IPS-15b (cell line): ENCODE measurements at regions not wholly inside any gene's neighbourhood (a gene's known extent, or its start where the extent isn't known, plus 50 kb on each side); places are given as distances from the start of the nearest gene placed in this dataset.

Experiments used
- H3K27me3 ChIP-seq: one replicate; pipeline ENCODE4 v1.6.1; 2013; ENCODE audit warnings: low read length; ENCODE audit not compliant: control insufficient read depth, insufficient read depth
- H3K36me3 ChIP-seq: one replicate; pipeline ENCODE4 v1.6.1; 2013; ENCODE audit warnings: low read length; ENCODE audit not compliant: control insufficient read depth, insufficient read depth
- H3K4me1 ChIP-seq: one replicate; pipeline ENCODE4 v1.6.1; 2013; ENCODE audit warnings: mild to moderate bottlenecking, low read length; ENCODE audit not compliant: control insufficient read depth, insufficient read depth
- H3K4me3 ChIP-seq: one replicate; pipeline ENCODE4 v1.5.1; 2013; ENCODE audit warnings: low read depth, low read length
- H3K9ac ChIP-seq: one replicate; pipeline ENCODE4 v1.6.1; 2013; ENCODE audit warnings: low read depth, mild to moderate bottlenecking, low read length
- H3K9me3 ChIP-seq: one replicate; pipeline ENCODE4 v1.6.1; 2013; ENCODE audit warnings: mild to moderate bottlenecking, low read length; ENCODE audit not compliant: control insufficient read depth, insufficient read depth

DNA sequence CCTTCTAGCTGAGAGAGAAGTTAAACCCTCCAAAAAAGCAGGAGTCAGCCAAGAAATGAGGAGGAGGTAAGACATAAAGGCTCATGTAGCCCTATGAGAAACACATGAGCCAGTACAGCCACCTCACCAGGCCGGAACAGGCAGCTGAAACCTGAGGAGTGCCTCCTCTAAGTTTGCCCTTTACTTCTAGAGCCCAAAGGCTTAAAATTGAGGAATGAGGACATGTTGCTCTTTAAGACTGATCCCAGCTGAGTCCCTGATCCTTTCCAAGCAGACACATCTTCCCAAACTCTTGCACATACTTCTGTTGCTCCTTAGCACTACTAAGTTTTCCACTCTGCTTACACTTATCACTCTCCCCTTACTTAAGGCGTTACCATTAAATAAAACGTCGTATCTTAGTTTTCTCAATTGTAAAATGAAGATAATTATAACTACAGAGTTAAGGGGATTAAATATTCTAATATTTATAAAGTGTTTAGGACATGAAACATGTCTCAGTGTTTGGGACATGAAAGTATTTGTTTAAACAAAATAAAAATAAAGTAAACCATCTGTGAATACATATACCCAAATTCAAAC, 124.0 kb downstream of the OGFRL1 start:
- Histone ChIP-seq H3K4me3 (no peak overlapping the region), H3K9ac (no peak overlapping the region), H3K27me3 (no peaks in the 10 kb centered on the region), H3K4me1 (peaks cover 2% of the 10 kb centered on the region), H3K36me3 (no peaks in the 10 kb centered on the region), H3K9me3 (no peaks in the 10 kb centered on the region)

DNA sequence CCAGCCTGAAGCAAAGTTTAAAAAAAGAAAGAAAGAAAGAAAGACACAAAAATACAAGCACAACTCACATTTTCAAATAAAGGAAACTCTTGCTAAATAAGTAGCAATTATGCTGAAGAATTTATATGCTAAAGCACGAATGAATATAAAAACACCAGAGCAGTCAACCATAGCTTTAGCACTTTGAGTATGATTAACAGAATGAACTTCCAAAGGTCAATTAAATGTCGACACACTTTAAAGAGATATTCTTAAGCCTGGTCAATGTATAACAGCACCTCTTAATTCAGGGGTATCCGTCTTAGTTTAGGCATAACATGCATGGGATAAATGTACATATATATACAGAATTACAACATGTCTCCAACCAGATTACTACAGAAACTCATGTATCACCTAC, 125.9 kb downstream of the OGFRL1 start:
- H3K36me3 ChIP-seq, result no peaks in the 10 kb centered on the region
- no peaks in the 10 kb centered on the region for H3K4me1 ChIP-seq
- peaks cover 9% of the 10 kb centered on the region for H3K27me3 ChIP-seq
- no peak overlapping the region for H3K9ac ChIP-seq
- no peaks in the 10 kb centered on the region for H3K9me3 ChIP-seq
- no peak overlapping the region for H3K4me3 ChIP-seq

DNA sequence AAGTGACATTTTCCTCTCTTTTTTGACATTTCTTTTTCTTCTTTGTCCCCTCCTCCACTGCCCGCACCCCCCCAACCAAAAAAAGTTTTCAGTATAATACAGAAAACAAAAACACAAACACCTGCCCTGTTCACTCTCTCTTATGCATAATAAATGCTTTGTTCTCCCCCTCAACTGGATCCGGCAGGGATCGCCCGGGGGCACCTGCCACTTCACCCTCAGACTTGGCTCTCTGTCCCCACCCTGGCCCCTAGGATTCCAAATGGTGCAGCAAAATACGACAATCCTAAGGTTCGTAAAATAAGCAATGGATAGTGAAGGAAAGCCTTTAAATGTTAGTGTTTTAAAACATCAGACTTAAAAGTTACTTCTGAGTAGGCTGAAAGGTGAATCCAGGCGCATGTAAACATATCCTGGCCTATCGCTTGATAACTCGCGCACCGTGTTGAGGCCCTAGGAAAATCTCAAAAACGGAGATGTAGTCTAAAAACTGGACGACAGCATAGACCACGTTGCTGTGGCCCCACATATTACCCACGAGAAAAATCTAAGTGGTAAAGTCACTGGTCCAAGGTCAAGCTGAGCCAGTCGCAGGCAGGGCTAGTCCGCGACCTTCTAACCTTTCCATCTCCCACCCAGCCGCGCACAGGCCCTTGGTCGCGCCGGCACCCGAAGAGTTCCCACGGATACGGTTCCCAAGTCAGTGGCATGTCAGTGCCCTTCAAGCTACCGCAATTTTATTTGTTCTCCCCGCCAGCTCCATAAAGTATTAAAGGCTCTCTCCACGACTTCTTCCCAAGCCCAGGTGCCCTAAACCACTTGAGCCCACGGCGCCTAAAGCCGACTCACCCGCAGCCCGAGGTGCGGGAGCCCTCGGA, 130.8 kb downstream of the OGFRL1 start:
- H3K9ac ChIP-seq, result peak overlapping the region; percentile 17
- H3K27me3 ChIP-seq, result peaks cover 12% of the 10 kb centered on the region
- no peaks in the 10 kb centered on the region for H3K4me1 ChIP-seq
- no peaks in the 10 kb centered on the region for H3K36me3 ChIP-seq
- H3K9me3 ChIP-seq, result no peaks in the 10 kb centered on the region
- peak overlapping the region; percentile 67 for H3K4me3 ChIP-seq

DNA sequence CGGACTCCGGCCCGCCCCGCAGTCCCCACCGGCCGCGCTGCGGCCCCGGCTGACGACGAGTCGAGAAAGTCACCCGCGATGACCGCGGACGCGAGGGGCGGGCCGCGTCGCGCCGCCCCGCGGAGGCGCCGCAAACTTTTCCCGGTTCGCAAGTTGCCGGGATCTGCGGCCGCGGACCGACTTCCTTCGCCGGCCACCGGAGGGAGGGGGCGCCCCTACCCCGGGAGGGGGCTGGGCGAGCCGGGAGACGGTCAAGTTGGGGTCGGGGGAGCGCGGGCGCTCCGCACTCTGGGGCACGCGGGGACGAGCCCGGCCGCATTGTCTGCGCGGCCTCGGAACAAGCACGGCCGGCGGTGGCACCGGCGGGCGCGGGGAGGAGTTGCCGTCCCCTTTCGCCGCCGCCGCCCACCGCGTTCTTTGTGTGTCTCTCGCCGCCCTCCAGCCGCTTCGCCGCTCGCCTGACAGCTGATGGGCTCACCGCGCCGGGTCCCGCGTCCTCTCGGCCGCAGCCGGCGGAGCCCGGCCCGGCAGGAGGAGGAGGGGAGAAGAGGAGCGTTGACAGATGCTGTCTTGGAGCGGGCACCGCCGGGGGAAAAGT, 131.6 kb downstream of the OGFRL1 start:
- Histone ChIP-seq H3K4me3 (peak overlapping the region; percentile 67), H3K9ac (peak overlapping the region; percentile 17), H3K36me3 (no peaks in the 10 kb centered on the region), H3K9me3 (no peaks in the 10 kb centered on the region), H3K4me1 (no peaks in the 10 kb centered on the region), H3K27me3 (peaks cover 12% of the 10 kb centered on the region)

DNA sequence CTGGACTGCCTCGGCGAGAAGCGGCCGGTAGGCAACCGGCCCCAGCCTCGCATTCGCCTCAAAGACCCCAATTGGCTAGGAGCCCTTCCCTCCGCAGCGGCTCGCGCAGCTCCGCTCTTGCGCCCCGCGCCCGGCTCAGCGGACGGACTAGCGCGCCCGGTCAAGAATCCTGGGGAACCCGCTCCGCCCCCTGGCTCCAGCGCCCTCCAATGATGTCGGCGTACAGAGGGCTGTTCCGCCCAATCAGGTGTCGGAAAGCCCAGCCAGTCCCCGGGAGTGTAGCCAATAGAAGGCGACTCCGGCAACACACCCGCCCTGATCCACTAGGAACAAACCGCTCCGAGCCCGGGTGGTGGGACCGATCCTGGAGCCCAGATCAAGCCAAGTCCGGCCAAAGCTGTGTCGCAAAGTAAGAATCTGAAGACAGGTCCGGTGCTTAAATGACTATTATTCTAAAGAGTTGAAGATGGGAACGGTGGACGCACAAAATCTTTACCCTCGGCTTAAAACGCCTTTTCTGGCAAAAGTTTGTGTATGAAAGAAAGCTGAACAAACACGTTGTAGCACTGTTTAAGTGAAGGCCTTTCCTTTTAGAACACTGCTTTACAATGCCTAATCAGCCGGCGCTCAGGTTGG, 132.2 kb downstream of the OGFRL1 start:
- peaks cover 12% of the 10 kb centered on the region for H3K27me3 ChIP-seq
- peak overlapping the region; percentile 70 for H3K4me3 ChIP-seq
- H3K4me1 ChIP-seq, result no peaks in the 10 kb centered on the region
- no peaks in the 10 kb centered on the region for H3K36me3 ChIP-seq
- no peaks in the 10 kb centered on the region for H3K9me3 ChIP-seq
- no peak overlapping the region for H3K9ac ChIP-seq

DNA sequence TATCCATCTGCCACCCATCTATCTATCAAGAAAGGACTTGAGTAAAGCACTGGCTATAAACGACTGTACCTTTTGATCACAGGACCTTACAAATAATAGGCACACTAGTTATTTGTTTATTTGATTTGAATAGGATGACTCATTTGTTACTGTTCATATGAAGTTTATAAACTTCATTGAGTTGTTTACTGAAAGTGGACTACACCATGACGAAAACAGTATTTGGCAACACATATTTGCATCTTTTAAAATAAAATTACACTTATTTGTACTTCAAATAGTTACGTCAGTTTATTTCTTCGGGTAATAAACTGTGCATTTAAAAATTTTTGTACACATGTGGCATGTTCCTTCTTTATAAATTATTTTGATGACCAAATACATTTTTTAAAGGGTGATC, 133.0 kb downstream of the OGFRL1 start:
- H3K27me3 ChIP-seq, result peaks cover 12% of the 10 kb centered on the region
- no peaks in the 10 kb centered on the region for H3K4me1 ChIP-seq
- H3K36me3 ChIP-seq, result no peaks in the 10 kb centered on the region
- no peaks in the 10 kb centered on the region for H3K9me3 ChIP-seq
- peak overlapping the region; percentile 70 for H3K4me3 ChIP-seq
- H3K9ac ChIP-seq, result no peak overlapping the region

DNA sequence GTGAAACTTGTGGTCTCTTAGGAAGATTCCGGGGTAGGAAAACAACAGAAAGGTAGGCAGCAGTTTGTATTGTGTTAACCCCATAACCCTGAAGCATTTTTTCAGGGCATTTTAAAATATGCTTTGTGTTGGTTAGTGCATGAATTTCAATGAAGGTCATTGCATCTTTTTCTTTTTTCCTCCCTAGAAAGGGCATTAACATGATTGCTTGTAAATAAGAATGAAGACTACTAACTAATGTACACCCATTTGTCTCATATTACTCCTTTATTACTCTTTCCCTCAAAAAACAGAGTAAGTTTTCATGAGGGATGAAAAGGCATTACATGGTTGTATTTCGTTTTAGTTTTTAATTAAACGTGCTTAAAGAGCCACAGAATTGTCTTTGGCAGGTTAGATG, 141.4 kb downstream of the OGFRL1 start:
- Histone ChIP-seq H3K4me3 (no peak overlapping the region), H3K9ac (no peak overlapping the region), H3K9me3 (no peaks in the 10 kb centered on the region), H3K4me1 (no peaks in the 10 kb centered on the region), H3K27me3 (no peaks in the 10 kb centered on the region), H3K36me3 (no peaks in the 10 kb centered on the region)

DNA sequence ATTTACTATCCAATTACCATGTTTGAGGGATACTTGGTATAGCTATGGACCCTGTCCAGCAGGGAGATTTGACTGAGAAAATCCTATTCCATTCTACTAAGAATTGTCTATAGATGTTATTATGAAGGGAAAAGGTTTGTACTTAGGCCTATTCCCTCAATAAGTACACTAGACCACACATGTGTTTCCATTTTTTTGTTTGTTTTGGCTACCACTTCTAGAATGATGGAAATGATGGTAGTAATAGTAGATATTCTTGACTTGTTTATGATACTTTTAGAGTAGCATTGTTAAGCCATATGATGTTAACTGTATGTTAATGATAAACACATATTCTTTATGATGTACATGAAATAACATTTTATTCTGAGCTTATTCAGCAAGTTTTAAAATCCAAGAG, 144.8 kb downstream of the OGFRL1 start:
- Histone ChIP-seq H3K9me3 (no peaks in the 10 kb centered on the region), H3K4me1 (no peaks in the 10 kb centered on the region), H3K9ac (no peak overlapping the region), H3K27me3 (no peaks in the 10 kb centered on the region), H3K4me3 (no peak overlapping the region), H3K36me3 (no peaks in the 10 kb centered on the region)

DNA sequence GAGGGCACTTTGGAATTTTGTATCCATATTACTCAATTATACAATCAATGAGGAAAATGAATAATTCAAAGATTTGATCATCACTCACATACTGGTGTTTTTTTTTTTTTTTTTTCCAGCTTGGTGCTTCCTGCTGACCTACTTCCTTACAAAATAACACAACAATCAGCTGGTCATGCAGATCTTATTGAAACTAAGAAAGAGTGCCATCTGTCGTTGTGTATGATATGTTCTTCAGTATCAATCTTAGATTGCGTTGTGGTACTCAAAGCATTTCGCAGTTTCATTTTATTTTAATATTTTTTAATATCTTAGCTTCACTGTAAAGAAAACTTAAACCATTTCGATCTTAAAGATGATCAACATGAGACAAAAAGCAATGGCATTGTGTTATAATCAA, 155.6 kb downstream of the OGFRL1 start:
- Histone ChIP-seq H3K9ac (no peak overlapping the region), H3K36me3 (no peaks in the 10 kb centered on the region), H3K4me3 (no peak overlapping the region), H3K27me3 (no peaks in the 10 kb centered on the region), H3K9me3 (no peaks in the 10 kb centered on the region), H3K4me1 (no peaks in the 10 kb centered on the region)

DNA sequence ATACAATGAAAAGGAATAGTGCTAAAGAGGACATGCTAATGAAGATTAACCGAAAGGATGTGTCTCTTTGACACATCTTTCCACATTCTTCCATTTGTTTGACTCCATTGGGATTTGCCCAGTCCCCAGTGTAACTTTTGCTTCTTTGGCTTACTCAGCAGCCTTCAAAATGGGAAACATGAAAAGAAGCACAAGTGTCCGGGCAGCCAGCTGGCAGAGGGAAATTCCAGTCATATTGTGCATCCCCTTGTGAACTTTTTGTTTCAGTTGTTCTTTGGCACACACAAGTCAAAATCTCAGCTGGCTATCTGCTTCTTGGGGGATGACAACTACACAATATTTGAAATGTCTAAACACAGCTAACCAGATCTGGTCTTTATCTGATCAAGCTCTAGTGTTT, 157.4 kb downstream of the OGFRL1 start:
- Histone ChIP-seq H3K9ac (no peak overlapping the region), H3K27me3 (no peaks in the 10 kb centered on the region), H3K36me3 (no peaks in the 10 kb centered on the region), H3K4me3 (no peak overlapping the region), H3K9me3 (no peaks in the 10 kb centered on the region), H3K4me1 (no peaks in the 10 kb centered on the region)

DNA sequence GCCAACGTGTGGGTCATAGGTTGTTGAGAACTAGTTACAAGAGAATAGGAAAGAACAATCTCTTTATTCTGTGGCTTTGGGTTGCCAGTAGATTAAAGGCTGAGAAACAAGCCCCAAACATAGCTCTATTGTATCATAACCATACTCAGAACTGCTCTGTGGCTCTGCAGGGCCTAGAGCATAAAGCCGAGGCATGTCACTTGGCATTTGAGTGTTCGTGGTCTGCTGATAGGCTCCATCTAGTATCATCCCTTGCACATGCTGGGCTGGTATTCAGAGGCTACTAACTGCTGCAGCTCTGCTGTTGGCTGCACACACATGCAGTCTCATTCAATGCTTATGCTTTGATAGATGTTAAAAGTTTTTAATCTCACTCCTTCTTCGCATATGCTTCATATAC, 157.9 kb downstream of the OGFRL1 start:
- Histone ChIP-seq H3K9me3 (no peaks in the 10 kb centered on the region), H3K36me3 (no peaks in the 10 kb centered on the region), H3K4me1 (no peaks in the 10 kb centered on the region), H3K9ac (no peak overlapping the region), H3K27me3 (no peaks in the 10 kb centered on the region), H3K4me3 (no peak overlapping the region)
